GM18951 (cell line): ENCODE measurements at regions not wholly inside any gene's neighbourhood (a gene's known extent, or its start where the extent isn't known, plus 50 kb on each side); places are given as distances from the start of the nearest gene placed in this dataset.

ENCODE experiments used
- POLR2A ChIP-seq: IDR thresholded peaks from 4 replicates; pipeline ENCODE4 v1.6.1; 2011; ENCODE audit warnings: mild to moderate bottlenecking; ENCODE audit not compliant: insufficient read length, insufficient read depth; ENCODE audit errors: extremely low read depth
- in situ Hi-C: fragments of 300-500 bp; cut with MboI; formaldehyde crosslinking; loops from one replicate; pipeline ENCODE4 v1.12.0; 2022; ENCODE audit warnings: low sequenced_read_pairs, mixed read lengths, inconsistent platforms; ENCODE audit not compliant: unreplicated experiment

DNA sequence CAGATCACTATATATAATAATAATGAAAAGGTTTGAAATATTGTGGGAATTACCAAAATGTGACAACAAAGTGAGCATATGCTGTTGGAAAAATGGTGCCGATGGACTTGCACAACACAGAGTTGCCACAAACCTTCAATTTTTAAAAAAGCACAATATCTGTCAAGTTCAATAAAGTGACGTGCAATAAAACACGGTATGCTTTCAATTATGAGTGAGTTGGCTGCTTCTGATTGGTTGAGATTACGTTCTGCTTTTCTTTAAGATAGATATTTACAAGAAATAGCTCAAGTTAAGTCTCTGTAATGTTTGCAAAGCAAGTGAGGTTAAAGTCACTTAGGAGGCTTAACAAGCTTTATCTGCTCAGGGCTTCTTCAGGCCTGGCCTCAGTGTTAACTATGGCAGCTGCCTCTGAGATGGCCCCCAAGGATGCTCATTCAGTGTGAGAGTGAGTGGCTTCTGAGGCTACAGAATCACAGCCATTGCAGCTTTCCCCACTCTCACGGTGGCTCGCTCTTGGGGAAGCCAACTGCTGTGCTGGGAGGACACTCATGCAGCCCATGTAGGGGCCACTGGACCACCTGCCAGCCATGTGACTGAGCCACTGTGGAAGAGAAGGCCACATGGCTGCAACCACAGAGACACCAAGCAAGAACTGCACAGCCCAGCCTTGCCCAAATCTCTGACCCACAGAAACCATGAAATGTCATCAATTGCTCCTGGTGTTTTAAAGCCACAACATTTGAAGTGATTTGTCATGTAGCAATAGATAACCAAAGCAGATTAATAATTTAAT, 78.3 kb upstream of the TMEM72 start:
- in situ Hi-C loops: no loop called here

GRCh38 chr10:44834131-44834530, 77.0 kb upstream of the TMEM72 start:
- in situ Hi-C loops: no loop called here
- no peak for TF ChIP-seq POLR2A

More for the DNA sequence above, 78.3 kb upstream of the TMEM72 start:
- no peak for TF ChIP-seq POLR2A

DNA sequence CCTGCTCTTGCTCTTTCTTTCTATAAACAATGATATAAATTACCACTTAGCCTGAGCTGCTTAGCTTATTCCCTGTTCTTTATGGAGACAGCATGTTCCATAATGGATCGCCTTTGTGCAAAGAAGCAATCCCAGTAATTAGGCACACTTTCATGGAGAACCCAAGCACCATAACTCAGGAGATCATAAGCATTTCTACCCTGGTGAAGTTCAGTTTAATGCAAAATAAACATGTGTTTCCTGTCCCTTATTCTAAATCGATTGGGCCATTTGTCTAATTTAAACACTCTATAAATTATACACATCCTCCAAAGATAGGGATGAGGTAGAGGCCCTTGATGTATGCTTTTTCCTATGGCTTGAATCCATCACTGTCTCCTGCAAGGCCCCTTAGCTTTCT, 75.8 kb upstream of the TMEM72 start:
- in situ Hi-C loops: no loop called here
- no peak for TF ChIP-seq POLR2A

DNA sequence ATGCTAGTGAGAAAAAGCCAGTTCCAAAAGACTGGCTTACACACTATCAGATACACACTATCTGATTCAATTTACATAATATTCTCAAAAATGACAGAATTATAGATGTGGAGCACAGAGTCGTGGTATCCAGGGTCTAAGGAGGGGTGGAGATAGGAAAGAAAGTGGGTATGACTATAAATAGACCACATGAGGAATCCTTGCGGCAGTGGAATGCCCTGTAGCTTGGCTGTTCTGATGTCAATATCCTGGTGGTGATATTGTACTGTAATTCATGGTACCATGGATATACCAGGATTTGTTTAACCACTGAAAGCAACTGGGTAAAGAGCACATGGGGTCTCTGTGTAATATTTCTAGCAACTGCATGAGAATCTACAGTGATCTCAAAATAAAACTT, 67.7 kb upstream of the TMEM72 start:
- no peak for TF ChIP-seq POLR2A
- in situ Hi-C loops: no loop called here

GRCh38 chr10:44845361-44846175, 65.6 kb upstream of the TMEM72 start:
- no peak for TF ChIP-seq POLR2A

DNA sequence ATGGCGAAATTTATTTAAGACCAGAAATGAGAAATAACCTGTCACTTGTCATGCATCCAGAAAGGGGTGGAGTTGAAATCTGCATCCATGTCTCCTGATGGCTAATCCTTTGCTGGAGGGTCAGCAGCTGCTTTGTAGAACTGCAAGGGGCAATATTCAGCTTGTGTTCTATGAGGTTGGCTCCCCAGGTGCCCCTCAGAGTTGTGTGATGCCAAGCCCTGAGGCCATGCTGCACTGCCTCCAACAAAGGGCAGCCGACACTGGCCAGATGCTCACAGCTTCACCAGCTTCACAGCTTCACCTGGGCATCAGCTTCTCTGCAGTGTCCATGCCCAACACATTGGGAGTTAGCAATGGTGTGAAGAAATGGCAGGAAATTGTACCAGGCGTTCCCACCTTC, 64.0 kb upstream of the TMEM72 start:
- TF ChIP-seq POLR2A: no peak
- in situ Hi-C loops: no loop called here

More at GRCh38 chr10:44845361-44846175, 65.6 kb upstream of the TMEM72 start:
- in situ Hi-C loops: no loop called here

GRCh38 chr10:44848211-44848610, 62.9 kb upstream of the TMEM72 start:
- in situ Hi-C loops: no loop called here
- no peak for TF ChIP-seq POLR2A

DNA sequence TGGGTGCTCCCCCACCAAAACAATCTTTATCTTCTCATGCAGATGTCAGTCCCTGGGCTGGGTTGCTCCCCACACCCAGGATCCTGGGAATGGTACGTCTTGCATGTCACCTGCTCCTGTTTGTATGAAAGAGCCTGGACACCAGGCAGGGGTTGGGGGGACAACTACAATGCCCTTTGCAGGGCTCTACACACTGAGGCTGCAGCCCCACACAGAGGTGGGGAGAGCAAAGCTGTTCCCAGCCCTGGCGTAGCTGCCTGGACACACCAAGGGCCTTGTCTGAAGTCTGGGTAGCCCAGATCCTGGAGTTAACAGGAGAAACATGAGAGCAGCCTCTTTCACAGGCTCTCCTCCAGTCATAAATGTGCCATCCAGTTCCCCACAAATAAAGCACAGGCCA, 61.2 kb upstream of the TMEM72 start:
- in situ Hi-C loops: loop anchor here (25.0 kb wide), 2 partner anchors 463 to 1188 kb away; partner anchors contain the start of gene CXCL12
- TF ChIP-seq POLR2A: no peak

DNA sequence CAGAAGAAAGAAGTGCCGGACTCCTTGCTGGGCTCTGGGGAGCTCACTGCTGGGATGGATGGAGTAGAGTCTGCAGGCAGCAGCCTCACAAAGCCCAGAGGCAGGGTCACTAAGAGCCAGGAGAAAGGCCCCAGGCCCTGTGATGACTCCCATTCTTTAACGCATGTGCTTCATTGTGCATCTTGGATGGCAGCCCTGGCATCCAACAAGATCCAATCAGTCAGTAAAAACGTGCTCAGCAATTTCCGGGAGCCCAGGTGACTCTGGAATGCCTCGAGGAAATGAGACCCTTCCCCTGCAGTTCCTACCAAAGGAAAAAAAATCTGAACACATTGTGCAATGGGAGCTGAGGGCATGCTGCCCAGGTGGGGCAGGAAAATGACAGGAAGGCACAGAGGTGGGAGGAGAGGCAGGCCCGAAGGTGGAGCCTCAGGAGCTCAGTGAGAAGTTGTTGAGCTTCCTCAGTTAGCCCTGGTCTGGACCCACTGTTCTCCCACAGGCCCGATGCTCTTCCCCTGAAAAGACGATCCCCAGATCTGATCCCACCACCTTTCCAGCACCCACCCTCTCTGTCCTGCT, 60.7 kb upstream of the TMEM72 start:
- in situ Hi-C loops: loop anchor here (25.0 kb wide), 2 partner anchors 463 to 1188 kb away; partner anchors contain the start of gene CXCL12

DNA sequence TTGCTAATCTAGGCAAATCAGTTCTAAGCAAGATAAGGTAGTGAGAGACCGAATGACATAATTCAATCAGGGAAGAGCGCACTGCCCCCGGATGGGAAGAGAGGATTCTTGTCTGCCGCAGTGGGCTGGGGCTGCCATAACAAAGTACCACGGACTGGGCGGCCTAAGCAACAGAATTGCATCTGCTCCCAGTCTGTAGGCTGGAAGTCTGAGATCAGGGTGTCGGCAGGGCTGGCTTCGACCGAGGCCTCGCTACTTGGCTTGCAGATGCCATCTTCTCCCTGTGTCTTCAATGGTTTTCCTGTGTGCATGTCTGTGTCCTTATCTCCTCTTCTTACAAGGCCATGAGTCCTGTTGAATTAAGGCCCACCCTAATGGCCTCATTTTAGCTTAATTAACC, 59.7 kb upstream of the TMEM72 start:
- TF ChIP-seq POLR2A: no peak
- in situ Hi-C loops: loop anchor here (25.0 kb wide), 2 partner anchors 464 to 1189 kb away; partner anchors contain the start of gene CXCL12

More for the DNA sequence above, 60.7 kb upstream of the TMEM72 start:
- no peak for TF ChIP-seq POLR2A

GRCh38 chr10:44851881-44852280, 59.3 kb upstream of the TMEM72 start:
- in situ Hi-C loops: loop anchor here (25.0 kb wide), 2 partner anchors 465 to 1190 kb away; partner anchors contain the start of gene CXCL12
- TF ChIP-seq POLR2A: no peak

DNA sequence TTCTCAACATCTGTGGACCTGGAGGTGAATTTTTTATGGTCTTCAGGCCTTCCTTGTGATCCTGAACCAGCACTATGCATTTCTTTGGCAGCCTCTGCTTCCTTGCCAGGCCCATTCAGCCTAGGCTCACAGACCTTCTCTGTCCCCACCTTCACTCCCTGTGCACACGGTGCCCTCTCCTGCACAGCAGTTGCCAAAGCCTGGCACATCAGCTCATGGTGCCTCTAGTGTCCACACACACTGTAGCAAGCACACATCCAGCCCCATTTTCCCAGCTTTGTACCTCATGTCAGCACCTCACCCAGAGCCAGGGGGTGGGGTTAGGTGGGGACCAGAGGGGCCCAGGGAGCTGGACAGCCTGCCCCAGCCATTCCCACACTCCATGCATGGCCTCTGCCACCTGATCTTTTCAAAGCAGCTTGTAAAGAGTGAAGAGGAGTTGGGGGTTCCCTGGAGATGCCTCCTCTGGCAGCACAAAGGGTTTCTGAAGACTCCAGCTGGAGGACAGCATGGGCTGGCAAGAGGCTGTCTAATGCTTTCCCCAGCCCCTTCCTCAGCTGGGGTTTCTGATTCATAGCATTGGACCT, 57.9 kb upstream of the TMEM72 start:
- no peak for TF ChIP-seq POLR2A
- in situ Hi-C loops: loop anchor here (25.0 kb wide), 2 partner anchors 466 to 1191 kb away; partner anchors contain the start of gene CXCL12

DNA sequence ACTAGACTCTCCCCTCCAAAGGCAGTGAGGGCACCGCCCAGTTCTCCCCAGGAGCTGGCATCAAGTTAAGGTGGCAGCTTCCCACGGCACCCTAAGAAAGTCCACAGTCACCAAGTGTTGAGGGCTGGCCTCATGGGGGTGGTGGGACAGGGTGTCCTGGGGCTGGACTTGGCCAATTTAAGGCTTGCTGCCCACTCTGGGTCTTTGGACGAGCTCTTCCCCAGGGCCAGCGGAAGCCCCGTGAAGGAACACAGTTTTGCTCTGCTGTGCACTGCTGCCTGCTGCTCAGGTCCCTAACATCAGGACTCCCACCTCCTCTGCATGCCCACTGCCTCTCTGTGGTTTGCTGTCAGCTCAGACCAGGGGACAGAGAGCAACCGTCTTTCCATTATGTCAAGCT, 57.3 kb upstream of the TMEM72 start:
- in situ Hi-C loops: loop anchor here (25.0 kb wide), 2 partner anchors 466 to 1191 kb away; partner anchors contain the start of gene CXCL12
- no peak for TF ChIP-seq POLR2A
